CD4-positive, alpha-beta T cell (primary cell): ENCODE measurements at regions not wholly inside any gene's neighbourhood (a gene's known extent, or its start where the extent isn't known, plus 50 kb on each side); places are given as distances from the start of the nearest gene placed in this dataset.

ENCODE experiments used
- ATAC-seq: fragments of 200-7000 bp; cut with Tn5 transposase; one replicate; pipeline ENCODE4 v1.10.0; 2022; ENCODE audit warnings: mild to moderate bottlenecking; ENCODE audit not compliant: poor library complexity
- CTCF ChIA-PET: fragments of 350-600 bp; sonication (Branson Sonifier 250); formaldehyde crosslinking; loops from one replicate; lab custom pipeline; 2021; ENCODE audit warnings: antibody characterized with exemption, inconsistent platforms; lab: Charles Lee
- POLR2A ChIA-PET: fragments of 350-600 bp; sonication (Branson Sonifier 250); formaldehyde crosslinking; loops from one replicate; lab custom pipeline; 2021; ENCODE audit warnings: antibody characterized with exemption, inconsistent platforms; lab: Charles Lee
- DNase-seq, 14 experiments: peaks; one replicate each; pipeline ENCODE4 v3.0.0-alpha.2; 2013 to 2020; ENCODE audit warnings: mixed read lengths in 2 of 14
- H3K27ac ChIP-seq, 2 donors: one replicate each; pipeline versions ENCODE4 v1.5.1 to v1.7.0; 2013; ENCODE audit warnings: low read length in 2 of 2, low read depth in 1 of 2, mild to moderate bottlenecking in 1 of 2
- H3K27me3 ChIP-seq, 2 experiments: 1 replicate in 1 of 2; 2 replicates in 1 of 2; pipeline versions ENCODE4 v1.6.1 to v1.7.0; 2013; ENCODE audit warnings: low read length in 2 of 2, control low read depth in 1 of 2, mild to moderate bottlenecking in 1 of 2, moderate library complexity in 1 of 2; ENCODE audit not compliant: insufficient read depth in 2 of 2, control insufficient read depth in 1 of 2
- H3K36me3 ChIP-seq: one replicate; pipeline ENCODE4 v1.6.1; 2013; ENCODE audit warnings: low read length, control low read depth; ENCODE audit not compliant: insufficient read depth
- H3K4me1 ChIP-seq: one replicate; pipeline ENCODE4 v1.6.1; 2013; ENCODE audit warnings: low read length, control low read depth; ENCODE audit not compliant: insufficient read depth
- H3K4me3 ChIP-seq: one replicate; pipeline ENCODE4 v1.5.1; 2013; ENCODE audit warnings: mild to moderate bottlenecking, low read length, moderate library complexity
- H3K9me3 ChIP-seq, 2 experiments: 1 replicate in 1 of 2; 2 replicates in 1 of 2; pipeline versions ENCODE4 v1.6.1 to v1.7.0; 2013; ENCODE audit warnings: low read length in 2 of 2, mild to moderate bottlenecking in 2 of 2, control low read depth in 1 of 2, moderate library complexity in 1 of 2; ENCODE audit not compliant: control insufficient read depth in 1 of 2, insufficient read depth in 1 of 2
- H3K27ac Mint-ChIP-seq: one replicate; pipeline ENCODE4 v1.8.0; 2020; ENCODE audit warnings: mixed read lengths
- H3K27me3 Mint-ChIP-seq: one replicate; pipeline ENCODE4 v1.8.0; 2021; ENCODE audit warnings: mixed read lengths
- H3K36me3 Mint-ChIP-seq: one replicate; pipeline ENCODE4 v1.8.0; 2021; ENCODE audit warnings: low read depth, mixed read lengths
- H3K4me1 Mint-ChIP-seq: one replicate; pipeline ENCODE4 v1.8.0; 2021; ENCODE audit warnings: low read depth, mixed read lengths
- H3K4me3 Mint-ChIP-seq: one replicate; pipeline ENCODE4 v1.8.0; 2020; ENCODE audit warnings: mild to moderate bottlenecking, mixed read lengths
- H3K9me3 Mint-ChIP-seq: one replicate; pipeline ENCODE4 v1.8.0; 2020; ENCODE audit warnings: mixed read lengths
- intact Hi-C, 2 experiments: fragments of 100-400 bp; cut with DNase I in 1 of 2; cut with micrococcal nuclease in 1 of 2; formaldehyde crosslinking; loops; one replicate each; pipeline versions ENCODE4 v1.15.1 to v1.9.0; 2023 to 2025; cut with DNase I, micrococcal nuclease
- TF ChIP-seq, protein P1 (sequence below): fragments of 200-600 bp; IDR thresholded peaks from one replicate; pipeline ENCODE4 v1.8.0; 2022; ENCODE audit warnings: antibody characterized with exemption, mild to moderate bottlenecking

- TF ChIP-seq, protein P1, sequence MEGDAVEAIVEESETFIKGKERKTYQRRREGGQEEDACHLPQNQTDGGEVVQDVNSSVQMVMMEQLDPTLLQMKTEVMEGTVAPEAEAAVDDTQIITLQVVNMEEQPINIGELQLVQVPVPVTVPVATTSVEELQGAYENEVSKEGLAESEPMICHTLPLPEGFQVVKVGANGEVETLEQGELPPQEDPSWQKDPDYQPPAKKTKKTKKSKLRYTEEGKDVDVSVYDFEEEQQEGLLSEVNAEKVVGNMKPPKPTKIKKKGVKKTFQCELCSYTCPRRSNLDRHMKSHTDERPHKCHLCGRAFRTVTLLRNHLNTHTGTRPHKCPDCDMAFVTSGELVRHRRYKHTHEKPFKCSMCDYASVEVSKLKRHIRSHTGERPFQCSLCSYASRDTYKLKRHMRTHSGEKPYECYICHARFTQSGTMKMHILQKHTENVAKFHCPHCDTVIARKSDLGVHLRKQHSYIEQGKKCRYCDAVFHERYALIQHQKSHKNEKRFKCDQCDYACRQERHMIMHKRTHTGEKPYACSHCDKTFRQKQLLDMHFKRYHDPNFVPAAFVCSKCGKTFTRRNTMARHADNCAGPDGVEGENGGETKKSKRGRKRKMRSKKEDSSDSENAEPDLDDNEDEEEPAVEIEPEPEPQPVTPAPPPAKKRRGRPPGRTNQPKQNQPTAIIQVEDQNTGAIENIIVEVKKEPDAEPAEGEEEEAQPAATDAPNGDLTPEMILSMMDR: no peak
- H3K4me1 ChIP-seq: no peaks in the 10 kb centered on the region
- no peaks in the 10 kb centered on the region for H3K27me3 Mint-ChIP-seq
- intact Hi-C loops: no loop called here
- H3K4me3 ChIP-seq: no peak overlapping the region
- DNase-seq (no peak), ATAC-seq (no peak)
- H3K9me3 ChIP-seq: no peaks in the 10 kb centered on the region
- H3K36me3 Mint-ChIP-seq: no peaks in the 10 kb centered on the region
- H3K36me3 ChIP-seq: no peaks in the 10 kb centered on the region
- H3K4me1 Mint-ChIP-seq: peaks cover 11% of the 10 kb centered on the region
- CTCF ChIA-PET: no interaction called here
- POLR2A ChIA-PET: interaction anchor here (0.6 kb wide), 1 partner anchor 11 kb away, joined by 3 read pairs; no protein-coding TSS in a partner anchor
- no peak overlapping the region for H3K4me3 Mint-ChIP-seq
- H3K27ac Mint-ChIP-seq: no peak overlapping the region
- H3K27me3 ChIP-seq: no peaks in the 10 kb centered on the region
- no peak overlapping the region for H3K27ac ChIP-seq
- no peaks in the 10 kb centered on the region for H3K9me3 Mint-ChIP-seq
These were observed 122.3 kb downstream of the CCDC71L start for GRCh38 chr7:106538638-106539037.

DNA sequence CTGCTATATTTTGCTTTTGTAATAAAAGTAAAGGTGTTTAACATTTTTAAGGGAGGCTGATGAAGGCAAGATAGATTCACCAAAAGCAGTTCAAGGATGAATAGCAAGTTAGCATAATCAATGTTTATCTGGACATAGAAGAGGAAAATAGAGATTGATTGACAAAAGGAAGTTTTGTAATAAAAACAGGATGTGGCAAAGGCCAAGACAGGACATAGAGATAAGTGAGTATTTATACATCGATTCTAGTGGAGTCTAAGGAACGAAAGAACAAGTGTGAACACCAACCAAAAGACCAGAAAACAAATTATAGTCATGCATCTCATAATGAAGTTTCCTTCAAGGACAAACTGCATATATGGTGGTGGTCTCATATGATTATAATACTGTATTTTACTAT lies 123.8 kb downstream of the CCDC71L start:
- Mint-ChIP-seq H3K27me3 (no peaks in the 10 kb centered on the region), H3K27ac (no peak overlapping the region), H3K4me1 (peaks cover 5% of the 10 kb centered on the region), H3K9me3 (no peaks in the 10 kb centered on the region), H3K4me3 (no peak overlapping the region), H3K36me3 (no peaks in the 10 kb centered on the region)
- Histone ChIP-seq H3K27me3 (no peaks in the 10 kb centered on the region), H3K9me3 (no peaks in the 10 kb centered on the region), H3K4me1 (no peaks in the 10 kb centered on the region), H3K27ac (no peak overlapping the region), H3K36me3 (no peaks in the 10 kb centered on the region), H3K4me3 (no peak overlapping the region)
- intact Hi-C loops: no loop called here
- DNase-seq (no peak), ATAC-seq (no peak)
- CTCF ChIA-PET: no interaction called here
- TF ChIP-seq, protein P1: no peak
- POLR2A ChIA-PET: no interaction called here

- CTCF ChIA-PET: no interaction called here
These were observed 124.9 kb downstream of the CCDC71L start for GRCh38 chr7:106536079-106536478.

More at GRCh38 chr7:106536079-106536478, 124.9 kb downstream of the CCDC71L start:
- no peak for DNase-seq
- no peaks in the 10 kb centered on the region for H3K4me1 ChIP-seq
- no peaks in the 10 kb centered on the region for H3K36me3 Mint-ChIP-seq
- TF ChIP-seq, protein P1: no peak
- no peaks in the 10 kb centered on the region for H3K9me3 Mint-ChIP-seq
- no peaks in the 10 kb centered on the region for H3K27me3 ChIP-seq
- POLR2A ChIA-PET: no interaction called here
- ATAC-seq: no peak
- no peaks in the 10 kb centered on the region for H3K36me3 ChIP-seq
- no peak overlapping the region for H3K4me3 ChIP-seq
- H3K27ac ChIP-seq: no peak overlapping the region
- H3K9me3 ChIP-seq: no peaks in the 10 kb centered on the region
- intact Hi-C loops: no loop called here
- no peak overlapping the region for H3K27ac Mint-ChIP-seq
- no peaks in the 10 kb centered on the region for H3K27me3 Mint-ChIP-seq
- no peak overlapping the region for H3K4me3 Mint-ChIP-seq
- H3K4me1 Mint-ChIP-seq: peaks cover 5% of the 10 kb centered on the region
